Left ventricle myocardium superior (tissue), 1 donor: ENCODE measurements at regions not wholly inside any gene's neighbourhood (a gene's known extent, or its start where the extent isn't known, plus 50 kb on each side); places are given as distances from the start of the nearest gene placed in this dataset.

Experiments
- ATAC-seq: fragments of 200-7000 bp; cut with Tn5 transposase; one replicate; pipeline ENCODE4 v1.9.1; 2020; ENCODE audit warnings: mild to moderate bottlenecking, moderate library complexity
- DNase-seq: peaks from one replicate; pipeline ENCODE4 v3.0.0-alpha.2; 2020
- intact Hi-C: fragments of 100-400 bp; cut with micrococcal nuclease; formaldehyde crosslinking; loops from one replicate; pipeline ENCODE4 v1.11.0; 2022
- donor health status: DM: no; HTN: yes; CAD: no; lungs with severe emphysema.

GRCh38 chr4:19694812-19695211 lies 556.9 kb upstream of the SLIT2 start:
- DNase-seq: no peak
- peak; percentile 78 for ATAC-seq
- intact Hi-C loops: no loop called here

GRCh38 chr4:19693936-19694570 lies 557.7 kb upstream of the SLIT2 start:
- ATAC-seq (peak; percentile 89), DNase-seq (peak; percentile 28)
- intact Hi-C loops: no loop called here

GRCh38 chr4:19689511-19689910 lies 562.2 kb upstream of the SLIT2 start:
- ATAC-seq: peak; percentile 41
- intact Hi-C loops: no loop called here

GRCh38 chr4:19686456-19686855 lies 565.2 kb upstream of the SLIT2 start:
- no peak for ATAC-seq
- no peak for DNase-seq
- intact Hi-C loops: no loop called here

More at GRCh38 chr4:19689511-19689910, 562.2 kb upstream of the SLIT2 start:
- no peak for DNase-seq

GRCh38 chr4:19684084-19684483 lies 567.6 kb upstream of the SLIT2 start:
- ATAC-seq: no peak
- intact Hi-C loops: no loop called here

GRCh38 chr4:19683426-19683825 lies 568.3 kb upstream of the SLIT2 start:
- ATAC-seq (no peak), DNase-seq (no peak)
- intact Hi-C loops: no loop called here

More at GRCh38 chr4:19684084-19684483, 567.6 kb upstream of the SLIT2 start:
- DNase-seq: no peak

- intact Hi-C loops: no loop called here
- DNase-seq: no peak
- no peak for ATAC-seq
Observed at GRCh38 chr4:19677211-19677610, 574.5 kb upstream of the SLIT2 start.

GRCh38 chr4:19675172-19675811 lies 576.4 kb upstream of the SLIT2 start:
- intact Hi-C loops: no loop called here
- ATAC-seq: peak; percentile 77
- DNase-seq: no peak

- no peak for ATAC-seq
- intact Hi-C loops: no loop called here
Observed at GRCh38 chr4:19659101-19659500, 592.6 kb upstream of the SLIT2 start.

GRCh38 chr4:19657856-19658255 lies 593.8 kb upstream of the SLIT2 start:
- DNase-seq (no peak), ATAC-seq (no peak)
- intact Hi-C loops: no loop called here

More at GRCh38 chr4:19659101-19659500, 592.6 kb upstream of the SLIT2 start:
- DNase-seq: no peak

GRCh38 chr4:19655666-19656065 lies 596.0 kb upstream of the SLIT2 start:
- no peak for ATAC-seq
- DNase-seq: no peak
- intact Hi-C loops: no loop called here

GRCh38 chr4:19650903-19651864 lies 600.5 kb upstream of the SLIT2 start:
- DNase-seq (no peak), ATAC-seq (no peak)
- intact Hi-C loops: no loop called here

- ATAC-seq: no peak
Observed at GRCh38 chr4:19645589-19645988, 606.1 kb upstream of the SLIT2 start.

GRCh38 chr4:19636451-19636850 lies 615.3 kb upstream of the SLIT2 start:
- DNase-seq: no peak
- no peak for ATAC-seq
- intact Hi-C loops: no loop called here

More at GRCh38 chr4:19645589-19645988, 606.1 kb upstream of the SLIT2 start:
- no peak for DNase-seq
- intact Hi-C loops: no loop called here

GRCh38 chr4:19631814-19632213 lies 619.9 kb upstream of the SLIT2 start:
- DNase-seq (no peak), ATAC-seq (no peak)
- intact Hi-C loops: no loop called here

GRCh38 chr4:19623866-19624265 lies 627.8 kb upstream of the SLIT2 start:
- no peak for DNase-seq
- no peak for ATAC-seq
- intact Hi-C loops: no loop called here

- intact Hi-C loops: no loop called here
- ATAC-seq (no peak), DNase-seq (no peak)
Observed at GRCh38 chr4:19615086-19615689, 636.5 kb upstream of the SLIT2 start.

GRCh38 chr4:19614171-19614570 lies 637.5 kb upstream of the SLIT2 start:
- no peak for DNase-seq
- no peak for ATAC-seq
- intact Hi-C loops: no loop called here

- DNase-seq (no peak), ATAC-seq (no peak)
- intact Hi-C loops: no loop called here
Observed at GRCh38 chr4:19596342-19596741, 655.4 kb upstream of the SLIT2 start.

- no peak for DNase-seq
- intact Hi-C loops: no loop called here
- ATAC-seq: no peak
Observed at GRCh38 chr4:19592391-19592790, 659.3 kb upstream of the SLIT2 start.
